IPS-18a (cell line): ENCODE measurements at regions not wholly inside any gene's neighbourhood (a gene's known extent, or its start where the extent isn't known, plus 50 kb on each side); places are given as distances from the start of the nearest gene placed in this dataset.

Experiments used
- H3K27ac ChIP-seq: one replicate; pipeline ENCODE4 v1.5.1; 2013; ENCODE audit warnings: low read length
- H3K27me3 ChIP-seq: one replicate; pipeline ENCODE4 v1.6.1; 2013; ENCODE audit warnings: mild to moderate bottlenecking, low read length; ENCODE audit not compliant: control insufficient read depth, insufficient read depth
- H3K36me3 ChIP-seq: one replicate; pipeline ENCODE4 v1.6.1; 2013; ENCODE audit warnings: low read depth, low read length; ENCODE audit not compliant: control insufficient read depth
- H3K4me1 ChIP-seq: one replicate; pipeline ENCODE4 v1.6.1; 2013; ENCODE audit warnings: low read depth, low read length; ENCODE audit not compliant: control insufficient read depth
- H3K4me3 ChIP-seq: one replicate; pipeline ENCODE4 v1.5.1; 2013; ENCODE audit warnings: low read length
- H3K9ac ChIP-seq: one replicate; pipeline ENCODE4 v1.6.1; 2013; ENCODE audit warnings: mild to moderate bottlenecking, low read length, moderate library complexity
- H3K9me3 ChIP-seq: one replicate; pipeline ENCODE4 v1.6.1; 2013; ENCODE audit warnings: low read depth, low read length; ENCODE audit not compliant: control insufficient read depth

GRCh38 chr5:18202164-18202563 is 567.9 kb downstream of the TAF11L14 start:
- Histone ChIP-seq H3K36me3 (no peaks in the 10 kb centered on the region), H3K4me1 (peaks cover 4% of the 10 kb centered on the region), H3K9me3 (peaks cover 17% of the 10 kb centered on the region), H3K27me3 (no peaks in the 10 kb centered on the region), H3K27ac (no peak overlapping the region), H3K9ac (no peak overlapping the region), H3K4me3 (no peak overlapping the region)

- H3K9me3 ChIP-seq, result peaks cover 10% of the 10 kb centered on the region
- H3K27ac ChIP-seq, result no peak overlapping the region
- H3K36me3 ChIP-seq, result no peaks in the 10 kb centered on the region
- H3K27me3 ChIP-seq, result no peaks in the 10 kb centered on the region
- no peak overlapping the region for H3K9ac ChIP-seq
- H3K4me1 ChIP-seq, result peaks cover 4% of the 10 kb centered on the region
- H3K4me3 ChIP-seq, result no peak overlapping the region
These were observed 569.0 kb downstream of the TAF11L14 start for GRCh38 chr5:18203296-18203695.

GRCh38 chr5:18213666-18214065 is 579.4 kb downstream of the TAF11L14 start:
- no peaks in the 10 kb centered on the region for H3K9me3 ChIP-seq

GRCh38 chr5:18216016-18216415 is 581.8 kb downstream of the TAF11L14 start:
- Histone ChIP-seq H3K4me3 (no peak overlapping the region), H3K27ac (no peak overlapping the region), H3K9ac (no peak overlapping the region), H3K9me3 (no peaks in the 10 kb centered on the region), H3K27me3 (no peaks in the 10 kb centered on the region), H3K4me1 (no peaks in the 10 kb centered on the region), H3K36me3 (no peaks in the 10 kb centered on the region)

More at GRCh38 chr5:18213666-18214065, 579.4 kb downstream of the TAF11L14 start:
- Histone ChIP-seq H3K36me3 (no peaks in the 10 kb centered on the region), H3K4me3 (no peak overlapping the region), H3K27ac (no peak overlapping the region), H3K27me3 (no peaks in the 10 kb centered on the region), H3K9ac (no peak overlapping the region), H3K4me1 (no peaks in the 10 kb centered on the region)

- Histone ChIP-seq H3K9me3 (no peaks in the 10 kb centered on the region), H3K36me3 (no peaks in the 10 kb centered on the region), H3K4me3 (no peak overlapping the region), H3K4me1 (no peaks in the 10 kb centered on the region), H3K27me3 (no peaks in the 10 kb centered on the region), H3K9ac (no peak overlapping the region), H3K27ac (no peak overlapping the region)
These were observed 582.5 kb downstream of the TAF11L14 start for GRCh38 chr5:18216729-18217128.

- no peaks in the 10 kb centered on the region for H3K4me1 ChIP-seq
- no peaks in the 10 kb centered on the region for H3K27me3 ChIP-seq
- no peaks in the 10 kb centered on the region for H3K36me3 ChIP-seq
- H3K27ac ChIP-seq, result no peak overlapping the region
- H3K9me3 ChIP-seq, result no peaks in the 10 kb centered on the region
- no peak overlapping the region for H3K4me3 ChIP-seq
- H3K9ac ChIP-seq, result no peak overlapping the region
These were observed 585.0 kb downstream of the TAF11L14 start for GRCh38 chr5:18219241-18219640.

- H3K9me3 ChIP-seq, result no peaks in the 10 kb centered on the region
- H3K36me3 ChIP-seq, result no peaks in the 10 kb centered on the region
- H3K4me1 ChIP-seq, result no peaks in the 10 kb centered on the region
- H3K9ac ChIP-seq, result no peak overlapping the region
- no peaks in the 10 kb centered on the region for H3K27me3 ChIP-seq
- H3K4me3 ChIP-seq, result no peak overlapping the region
- H3K27ac ChIP-seq, result no peak overlapping the region
These were observed 586.4 kb downstream of the TAF11L14 start for GRCh38 chr5:18220631-18221030.

GRCh38 chr5:18236386-18236785 is 602.1 kb downstream of the TAF11L14 start:
- Histone ChIP-seq H3K36me3 (no peaks in the 10 kb centered on the region), H3K4me1 (no peaks in the 10 kb centered on the region), H3K9ac (no peak overlapping the region), H3K4me3 (no peak overlapping the region), H3K27ac (no peak overlapping the region), H3K9me3 (no peaks in the 10 kb centered on the region), H3K27me3 (no peaks in the 10 kb centered on the region)

- Histone ChIP-seq H3K27ac (no peak overlapping the region), H3K27me3 (no peaks in the 10 kb centered on the region), H3K36me3 (no peaks in the 10 kb centered on the region), H3K4me1 (no peaks in the 10 kb centered on the region), H3K4me3 (no peak overlapping the region), H3K9ac (no peak overlapping the region), H3K9me3 (no peaks in the 10 kb centered on the region)
These were observed 604.1 kb downstream of the TAF11L14 start for GRCh38 chr5:18238321-18238720.

- H3K9ac ChIP-seq, result no peak overlapping the region
- no peaks in the 10 kb centered on the region for H3K27me3 ChIP-seq
These were observed 606.7 kb downstream of the TAF11L14 start for GRCh38 chr5:18240971-18241370.

GRCh38 chr5:18243846-18244245 is 609.6 kb downstream of the TAF11L14 start:
- no peak overlapping the region for H3K4me3 ChIP-seq
- no peak overlapping the region for H3K27ac ChIP-seq
- no peaks in the 10 kb centered on the region for H3K36me3 ChIP-seq
- H3K9ac ChIP-seq, result no peak overlapping the region
- no peaks in the 10 kb centered on the region for H3K4me1 ChIP-seq
- H3K27me3 ChIP-seq, result no peaks in the 10 kb centered on the region
- H3K9me3 ChIP-seq, result no peaks in the 10 kb centered on the region

More at GRCh38 chr5:18240971-18241370, 606.7 kb downstream of the TAF11L14 start:
- Histone ChIP-seq H3K4me3 (no peak overlapping the region), H3K9me3 (no peaks in the 10 kb centered on the region), H3K4me1 (no peaks in the 10 kb centered on the region), H3K27ac (no peak overlapping the region), H3K36me3 (no peaks in the 10 kb centered on the region)

- Histone ChIP-seq H3K9me3 (no peaks in the 10 kb centered on the region), H3K9ac (no peak overlapping the region), H3K27me3 (no peaks in the 10 kb centered on the region), H3K36me3 (no peaks in the 10 kb centered on the region), H3K4me3 (no peak overlapping the region), H3K4me1 (no peaks in the 10 kb centered on the region), H3K27ac (no peak overlapping the region)
These were observed 610.0 kb downstream of the TAF11L14 start for GRCh38 chr5:18244309-18244708.
